DMS114 treated with DMSO at 0.1 percent for 48 hours (cell line): ENCODE measurements at regions not wholly inside any gene's neighbourhood (a gene's known extent, or its start where the extent isn't known, plus 50 kb on each side); places are given as distances from the start of the nearest gene placed in this dataset.
"Not testable (repeated sequence)": the region's sequence is repeated elsewhere in the genome, so short reads cannot be mapped to it uniquely, and the experiment has no call there.

Source experiments
- DNase-seq: peaks from one replicate; lab custom pipeline; 2025; ENCODE audit not compliant: unreplicated experiment; lab: John Stamatoyannopoulos, UW

DNA sequence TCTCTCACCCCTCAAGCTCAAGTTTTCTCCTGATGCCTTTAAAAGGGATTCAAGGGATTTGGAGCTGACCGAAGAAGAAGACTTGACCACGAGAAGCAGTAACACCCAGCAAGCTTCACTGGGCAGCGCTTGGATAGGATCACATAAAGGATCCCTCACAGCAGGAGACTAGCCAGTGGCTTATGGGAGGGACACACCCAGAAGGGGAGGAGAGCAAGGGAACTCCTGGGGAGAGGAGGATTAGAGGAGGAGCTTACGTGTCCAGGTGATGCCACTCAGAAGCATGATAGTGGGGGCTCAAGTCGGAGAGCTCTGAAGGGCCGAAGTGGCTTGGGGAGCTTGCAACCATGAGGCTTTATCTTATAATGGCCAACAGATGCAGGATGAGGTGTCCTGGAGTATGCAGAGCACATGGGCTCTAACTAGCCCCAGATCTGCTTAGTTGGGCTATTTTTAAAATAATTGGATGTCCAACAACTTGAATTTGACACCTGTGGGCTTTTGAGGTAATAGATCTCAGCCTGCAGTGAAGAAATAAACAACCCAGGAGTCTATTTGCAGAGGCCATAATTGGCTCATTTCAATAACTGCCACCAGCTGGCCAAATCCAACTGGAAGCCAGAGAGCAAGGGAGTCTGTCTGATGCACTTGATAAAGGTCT, 137.9 kb upstream of the EXOC2 start:
- no peak for DNase-seq

DNA sequence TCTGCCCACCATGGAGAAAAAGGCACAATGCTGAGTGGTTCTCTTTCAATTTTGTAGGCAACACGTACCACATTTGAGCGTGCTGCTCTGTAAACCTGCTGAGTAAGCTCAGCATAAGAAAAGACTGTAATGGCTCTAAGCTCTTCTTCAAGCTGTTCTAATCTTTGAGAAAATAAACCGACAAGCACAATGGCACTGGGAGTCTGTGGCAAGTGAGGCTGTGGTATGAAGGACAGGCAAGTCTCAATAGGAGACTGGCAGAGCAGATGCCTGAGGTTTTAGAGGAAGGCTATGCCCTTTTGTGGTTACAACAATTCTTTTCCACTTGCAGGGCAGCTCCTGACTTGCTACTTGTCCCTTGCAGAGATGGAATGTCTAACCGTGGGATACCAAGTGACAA, 136.7 kb upstream of the EXOC2 start:
- no peak for DNase-seq

DNA sequence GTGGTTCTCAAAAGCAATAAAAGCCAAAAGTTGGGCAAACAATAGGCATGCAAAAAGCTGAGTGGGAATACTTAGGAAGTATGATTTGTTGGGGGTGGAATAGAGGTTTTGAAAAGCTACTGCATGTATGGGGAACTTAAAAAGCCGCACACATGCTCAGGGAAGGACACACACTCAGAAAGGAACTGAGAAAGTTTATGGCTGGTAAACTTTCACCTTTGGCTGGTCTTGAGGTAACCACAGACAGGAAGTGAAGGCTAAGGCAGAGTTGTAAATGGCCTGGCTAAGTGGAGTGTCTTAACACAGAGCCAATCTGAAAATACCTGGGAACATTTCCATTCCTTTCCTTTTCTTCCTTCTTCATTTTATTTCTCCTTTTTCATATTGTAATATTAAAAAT, 134.5 kb upstream of the EXOC2 start:
- no peak for DNase-seq

DNA sequence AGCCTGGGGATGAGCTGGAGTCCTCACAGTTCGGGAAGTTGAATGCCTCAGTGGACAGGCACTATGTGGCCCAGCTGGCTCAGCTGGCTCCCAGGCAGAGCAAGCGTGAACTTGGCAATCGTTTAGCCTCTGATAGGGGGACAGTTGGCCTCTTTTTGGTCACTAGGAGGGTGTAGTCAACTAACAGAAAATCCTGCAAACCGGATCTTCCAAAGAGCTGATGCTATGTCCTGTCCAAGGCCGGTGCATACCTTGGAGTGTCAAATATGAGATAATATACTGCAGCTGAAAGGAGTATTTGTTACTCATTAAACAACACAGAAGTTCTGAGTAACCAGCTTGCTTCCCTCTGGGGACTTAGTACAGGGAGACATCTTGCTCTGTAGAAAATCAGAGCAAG, 126.2 kb upstream of the EXOC2 start:
- DNase-seq, result no peak

DNA sequence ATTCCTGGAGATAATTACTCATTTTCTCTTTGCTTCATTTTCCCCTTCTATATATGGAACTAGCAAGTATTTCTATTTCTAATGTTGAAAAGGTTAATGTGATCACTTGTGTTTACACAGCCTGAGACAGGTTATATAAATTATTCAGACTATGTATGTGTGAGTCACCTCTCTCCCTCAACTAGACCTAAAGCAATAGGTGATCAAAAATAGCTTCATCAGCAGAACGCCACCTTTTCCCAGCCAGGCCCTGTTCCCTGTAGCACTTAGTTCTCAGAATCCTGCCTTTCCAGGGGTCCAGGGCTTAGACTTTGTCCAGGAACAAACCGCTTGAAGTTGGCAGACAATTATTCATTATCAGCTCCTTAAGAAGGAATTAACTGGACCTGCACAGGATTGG, 125.3 kb upstream of the EXOC2 start:
- DNase-seq, result no peak

DNA sequence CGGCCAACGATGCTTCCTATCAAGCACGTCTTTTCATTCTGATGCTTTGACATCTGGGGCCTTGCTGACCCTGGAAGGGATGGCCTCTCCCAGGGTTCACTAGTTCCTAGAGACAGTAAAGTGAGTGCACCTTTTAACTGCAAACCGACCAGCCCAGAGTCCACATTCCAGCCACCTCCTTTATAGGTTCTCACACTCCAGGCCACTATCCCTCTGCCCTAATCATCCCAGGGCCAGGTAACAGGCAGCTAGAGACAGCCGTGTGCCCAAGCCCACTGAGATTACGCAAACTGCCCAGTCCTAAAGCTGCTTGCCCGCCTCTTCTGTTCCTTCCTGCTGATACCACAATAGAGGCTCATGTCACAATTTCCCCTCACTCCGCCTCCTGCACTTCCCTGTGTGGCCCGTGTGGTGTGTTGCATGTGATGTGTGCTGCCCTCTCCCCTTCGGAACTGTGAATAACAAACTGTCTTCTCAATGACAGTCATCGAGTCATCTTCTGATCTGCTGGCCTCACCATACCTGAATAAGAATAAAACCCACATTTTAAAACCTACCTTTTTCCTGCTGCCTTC, 123.7 kb upstream of the EXOC2 start:
- no peak for DNase-seq

DNA sequence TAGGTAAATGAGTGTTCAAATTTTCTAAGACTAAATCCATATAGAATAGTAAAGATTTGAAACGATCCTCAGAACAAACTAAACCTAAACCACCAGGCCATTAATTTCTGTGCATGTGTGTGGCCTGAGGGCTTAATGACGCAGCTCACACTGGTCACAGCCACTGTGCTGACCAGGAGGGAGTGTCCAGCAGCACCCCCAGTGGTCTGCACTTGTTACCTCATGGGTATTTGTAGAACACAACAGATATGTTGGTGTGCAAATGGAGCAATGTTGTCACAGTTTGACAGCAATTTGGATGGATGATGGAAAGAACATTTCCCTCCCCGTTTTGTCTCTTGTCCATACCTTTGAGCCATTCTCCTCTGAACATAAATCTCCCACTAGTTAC, 122.4 kb upstream of the EXOC2 start:
- no peak for DNase-seq

DNA sequence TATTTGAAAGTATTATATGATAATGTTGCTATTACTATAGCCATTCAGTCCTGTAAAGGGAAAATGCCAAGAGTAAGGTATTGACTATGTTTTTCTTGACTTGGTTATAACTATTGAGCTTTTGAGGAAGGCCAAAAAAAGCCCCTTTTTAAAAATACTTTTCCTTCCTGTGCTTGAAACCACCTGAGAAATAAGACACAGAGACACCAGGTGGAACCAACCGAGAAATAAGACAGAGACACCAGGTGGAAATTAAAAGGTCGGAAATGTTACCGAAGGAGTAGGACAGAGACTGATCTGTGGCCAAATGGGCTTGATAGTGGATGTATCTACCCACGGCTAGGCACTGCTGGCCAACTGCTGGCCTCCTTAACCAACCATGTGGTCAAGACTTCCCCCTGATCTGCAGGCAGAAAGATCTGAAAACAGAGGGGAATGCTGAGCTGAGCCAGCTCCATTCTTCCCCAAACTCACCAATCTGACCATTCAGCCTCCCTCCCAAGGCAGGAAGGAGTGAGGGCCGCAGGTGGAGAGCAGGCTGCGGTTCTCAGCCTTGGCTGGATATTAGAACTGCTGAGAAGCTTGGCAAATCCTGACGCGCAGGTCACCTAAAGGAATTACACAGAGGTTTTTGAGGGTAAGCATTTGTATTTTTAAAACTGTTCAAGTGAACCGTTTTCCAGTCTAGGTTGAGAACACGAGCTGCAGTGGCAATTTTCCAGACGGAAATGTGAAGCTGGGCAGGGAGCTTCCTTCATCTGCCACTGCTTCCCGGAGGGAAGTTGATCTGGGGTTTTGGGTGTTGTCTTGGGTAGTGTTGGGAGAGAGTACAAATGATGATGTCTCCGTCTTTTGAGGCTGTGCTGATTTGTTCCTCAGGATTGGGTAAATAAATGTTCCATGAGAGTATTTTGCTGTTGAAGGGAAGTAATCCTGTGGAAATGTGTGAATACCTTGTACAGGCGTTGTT, 121.7 kb upstream of the EXOC2 start:
- DNase-seq, result no peak

DNA sequence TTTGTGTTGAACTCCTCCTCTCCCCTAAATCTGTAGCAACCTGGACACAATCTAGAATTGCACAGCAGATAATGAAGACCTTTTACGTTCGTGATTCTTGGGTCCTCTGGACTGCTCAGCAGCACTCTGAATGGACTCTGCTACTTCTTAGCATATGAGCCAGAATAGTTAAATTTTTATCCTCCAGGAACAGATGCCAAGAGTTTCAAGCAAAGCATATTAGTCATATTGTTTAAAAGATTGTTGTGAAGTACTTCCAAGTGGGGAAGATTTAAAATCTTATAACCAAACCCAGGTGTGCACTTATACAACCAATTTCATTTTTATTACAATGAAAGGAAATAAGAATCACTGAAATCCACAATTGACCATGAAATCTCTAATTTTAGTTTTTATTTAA, 118.9 kb upstream of the EXOC2 start:
- no peak for DNase-seq

DNA sequence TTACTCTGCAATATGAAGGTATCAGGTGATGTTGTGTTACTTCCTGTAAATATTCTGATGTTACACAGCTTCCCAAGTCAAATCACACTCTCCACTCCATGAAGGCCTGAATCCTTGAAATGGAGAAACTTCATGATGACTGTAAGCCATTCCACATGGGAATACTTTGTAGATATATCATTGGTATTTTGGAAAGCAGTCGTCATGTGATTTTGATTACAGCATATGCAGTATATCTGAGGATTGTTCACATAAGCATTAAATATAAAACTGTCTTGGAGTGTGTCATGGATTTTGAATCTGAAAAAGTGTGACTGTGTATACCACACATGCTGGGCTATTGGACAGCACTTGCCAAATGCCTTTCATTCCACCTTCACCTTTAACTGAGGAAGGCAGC, 118.3 kb upstream of the EXOC2 start:
- no peak for DNase-seq

DNA sequence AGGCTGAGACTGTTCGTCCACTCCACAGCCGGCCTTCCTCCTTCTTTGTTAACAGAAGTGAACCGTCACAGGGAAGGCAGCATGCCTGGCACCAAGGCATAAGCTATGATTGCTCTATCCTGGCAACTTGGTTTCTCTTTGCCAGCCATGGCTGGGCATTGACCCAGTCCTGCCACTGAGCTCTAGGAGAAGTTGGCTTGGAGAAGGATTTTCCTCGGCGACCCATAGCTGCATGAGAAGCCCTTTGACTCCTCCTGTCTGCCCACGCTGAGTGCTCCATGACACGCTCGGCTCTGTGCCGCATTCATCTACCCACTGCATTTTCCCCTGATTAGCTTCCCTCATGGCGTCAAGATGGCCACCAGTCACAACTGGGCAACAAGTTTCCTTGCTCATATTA, 111.8 kb upstream of the EXOC2 start:
- DNase-seq, result no peak

DNA sequence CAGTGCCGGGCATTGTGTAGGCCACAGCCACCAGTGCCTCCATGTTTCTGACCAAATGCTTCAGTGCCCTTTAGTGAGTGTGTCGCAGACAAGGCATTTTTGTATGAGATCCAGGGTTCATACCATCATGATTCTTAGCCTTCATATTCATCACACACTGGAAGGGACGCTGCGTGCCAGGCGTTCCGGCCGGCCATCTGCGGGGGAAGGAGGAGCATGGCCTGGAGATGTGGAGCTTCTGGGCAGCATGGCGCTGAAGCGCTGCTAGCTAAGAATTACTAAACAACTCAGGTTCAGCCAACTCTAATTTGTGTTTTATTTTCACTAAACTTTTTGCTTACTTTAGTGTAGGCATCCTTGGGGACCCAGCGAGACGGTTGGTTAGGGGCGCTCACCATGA, 111.4 kb upstream of the EXOC2 start:
- no peak for DNase-seq

DNA sequence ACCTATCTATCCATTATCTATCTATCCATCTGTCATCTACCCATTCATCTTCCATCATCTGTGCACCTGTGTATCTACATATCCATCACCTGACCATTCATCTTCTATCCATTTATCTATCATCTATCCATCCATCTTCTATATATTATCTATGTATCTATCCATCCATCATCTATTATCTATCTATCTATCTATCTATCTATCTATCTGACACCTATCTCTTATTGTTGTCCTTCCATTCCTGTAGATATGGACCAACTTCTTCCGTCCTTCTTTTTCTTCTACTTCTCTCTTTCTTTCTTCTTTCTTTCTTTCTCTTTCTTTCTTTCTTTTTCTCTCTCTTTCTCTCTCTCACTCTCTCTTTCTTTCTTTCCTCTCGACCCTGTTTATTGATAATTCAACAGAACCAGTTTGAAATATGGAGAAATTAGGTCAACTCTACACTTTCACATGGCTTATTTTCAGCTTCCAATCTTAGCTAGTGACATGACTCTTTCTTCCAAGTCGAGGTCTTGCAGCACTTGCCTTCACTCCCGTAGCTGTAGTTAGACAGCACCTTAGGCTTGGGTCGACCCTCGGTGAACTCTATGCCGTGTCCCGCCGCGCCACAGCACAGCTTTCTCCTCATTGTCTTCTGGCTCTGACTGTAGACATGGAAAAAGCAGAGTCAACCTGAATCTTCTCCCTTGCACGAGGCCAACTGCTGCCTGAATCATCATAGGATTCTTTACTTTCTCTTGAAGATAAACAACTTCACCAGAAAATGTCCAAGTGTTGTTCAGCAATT, 110.4 kb upstream of the EXOC2 start:
- DNase-seq, result no peak

DNA sequence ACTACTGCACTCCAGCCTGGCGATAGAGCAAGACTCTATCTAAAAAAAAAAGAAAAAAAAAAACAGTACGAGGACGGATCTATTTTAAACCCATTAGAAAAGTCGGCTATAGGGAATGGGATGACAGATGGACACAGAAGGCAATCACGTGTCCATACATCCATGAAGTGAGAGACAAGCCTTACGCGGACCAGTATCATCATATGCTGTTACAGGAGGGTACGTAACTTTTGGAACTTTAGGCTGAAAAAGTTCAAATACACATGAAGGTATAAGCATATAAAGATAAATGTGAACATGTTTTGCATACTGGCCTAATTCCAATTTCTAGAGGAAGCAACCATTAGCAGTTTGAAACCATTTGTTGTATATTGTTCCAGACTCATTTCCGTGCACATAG, 109.8 kb upstream of the EXOC2 start:
- DNase-seq, result no peak

DNA sequence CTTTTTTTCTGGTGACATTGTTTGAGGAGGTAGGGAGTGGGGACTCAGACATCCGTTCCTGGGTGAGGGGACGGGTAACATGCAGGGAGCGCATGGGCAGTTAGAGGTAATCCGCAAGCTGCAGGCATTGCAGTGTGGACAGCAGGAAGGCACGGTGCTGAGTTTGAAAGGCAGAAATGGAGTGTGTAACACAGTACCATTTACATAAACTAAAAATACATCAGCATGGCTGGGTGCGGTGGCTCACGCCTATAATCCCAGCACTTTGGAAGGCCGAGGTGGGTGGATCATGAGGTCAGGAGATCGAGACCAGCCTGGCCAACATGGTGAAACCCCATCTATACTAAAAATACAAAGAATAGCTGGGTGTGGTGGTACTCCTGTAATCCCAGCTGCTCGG, 109.3 kb upstream of the EXOC2 start:
- DNase-seq, result not testable (repeated sequence)

DNA sequence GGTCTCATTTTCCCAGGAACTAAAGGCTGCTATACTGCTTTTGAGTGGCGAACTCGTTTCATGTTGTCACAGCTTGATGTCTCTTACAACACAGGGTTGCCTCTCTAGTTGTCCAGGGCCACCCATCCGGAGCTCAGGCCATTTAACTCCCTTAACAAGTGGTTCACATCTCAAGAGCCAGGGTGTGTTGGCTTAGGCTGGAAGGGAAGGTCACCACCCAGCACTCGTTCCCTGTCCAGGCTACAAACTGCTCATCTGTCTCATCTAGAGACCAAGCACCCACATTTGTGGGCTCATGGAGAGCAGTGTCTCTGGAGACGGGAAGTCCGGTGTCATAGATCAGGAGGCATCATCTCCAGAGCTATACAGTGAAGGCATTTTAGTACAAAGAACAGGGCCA, 106.8 kb upstream of the EXOC2 start:
- no peak for DNase-seq

DNA sequence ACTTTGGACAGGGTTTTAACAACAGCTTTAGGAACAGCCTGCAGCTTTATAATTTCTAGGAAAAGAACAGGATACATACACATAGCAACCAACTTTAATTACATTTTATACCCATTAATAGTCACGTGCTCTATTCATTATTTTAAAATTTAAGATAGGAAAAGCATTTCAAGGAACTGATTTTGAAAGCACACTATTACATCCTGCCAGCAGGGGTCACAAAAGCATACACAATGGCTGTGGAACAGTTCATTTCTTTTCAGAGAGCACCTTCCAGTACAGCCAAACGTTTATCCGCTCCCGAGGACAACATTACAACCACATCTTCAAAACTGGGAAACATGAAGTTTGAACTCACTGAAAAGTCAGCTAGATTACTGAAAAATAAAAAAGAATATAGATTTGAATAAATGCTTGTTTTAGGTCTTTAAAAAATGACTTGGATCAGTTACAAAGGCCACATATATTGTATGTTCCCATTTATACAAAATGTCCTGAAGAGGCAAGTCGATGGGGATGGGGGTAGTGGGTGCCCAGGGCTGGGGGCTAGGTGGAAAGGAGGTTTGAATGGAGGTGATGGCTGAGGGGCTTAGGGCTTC, 104.6 kb upstream of the EXOC2 start:
- DNase-seq, result peak; percentile 76

DNA sequence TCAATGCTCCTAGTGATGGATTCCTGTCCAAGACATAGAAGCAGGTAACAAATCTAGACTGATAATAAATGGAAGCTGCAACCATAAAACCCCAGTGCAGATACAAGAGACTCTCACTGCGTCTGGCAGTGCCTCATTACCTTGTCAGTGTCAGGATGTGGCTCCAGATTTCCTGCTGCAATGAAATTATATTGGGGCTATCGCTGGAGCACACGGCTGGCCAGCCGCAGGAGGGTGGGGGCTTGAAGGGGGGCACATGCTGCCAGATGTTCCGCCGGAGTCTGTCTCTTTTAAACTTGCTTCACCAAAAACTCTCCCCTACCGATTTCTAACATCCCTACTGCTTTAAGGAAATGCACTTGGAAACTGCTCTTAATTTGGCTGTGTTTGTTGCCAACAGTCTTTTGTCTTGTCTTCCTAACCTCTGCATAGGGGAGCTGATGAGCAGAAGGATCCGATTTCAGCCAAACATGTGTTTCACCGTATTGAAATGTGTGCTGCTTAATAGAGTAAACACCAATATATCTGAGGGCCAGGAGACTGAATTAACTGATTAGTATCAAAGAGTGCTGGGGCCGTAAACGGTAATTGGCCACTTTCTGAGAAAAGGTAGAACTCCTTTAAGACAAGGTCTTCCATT, 102.2 kb upstream of the EXOC2 start:
- DNase-seq, result no peak

DNA sequence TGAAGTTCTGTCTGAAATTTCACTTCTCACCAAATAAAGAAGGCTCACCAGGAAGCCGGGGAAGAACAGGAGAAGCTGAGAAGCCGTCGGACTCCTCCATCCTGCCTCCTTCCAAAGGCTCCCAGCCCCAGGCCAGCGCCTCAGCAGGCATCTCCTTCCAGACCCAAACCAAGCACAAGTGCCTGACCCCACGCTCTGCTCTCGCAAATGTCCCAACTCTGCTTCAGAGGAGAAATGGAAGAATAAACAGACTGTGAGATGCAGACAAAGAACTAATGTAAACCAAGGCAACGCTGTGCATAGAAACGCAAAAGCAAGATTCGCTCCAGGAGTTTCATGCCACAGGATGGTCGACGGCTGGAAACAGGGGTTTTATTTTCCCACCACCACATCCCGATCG, 100.3 kb upstream of the EXOC2 start:
- DNase-seq, result no peak

DNA sequence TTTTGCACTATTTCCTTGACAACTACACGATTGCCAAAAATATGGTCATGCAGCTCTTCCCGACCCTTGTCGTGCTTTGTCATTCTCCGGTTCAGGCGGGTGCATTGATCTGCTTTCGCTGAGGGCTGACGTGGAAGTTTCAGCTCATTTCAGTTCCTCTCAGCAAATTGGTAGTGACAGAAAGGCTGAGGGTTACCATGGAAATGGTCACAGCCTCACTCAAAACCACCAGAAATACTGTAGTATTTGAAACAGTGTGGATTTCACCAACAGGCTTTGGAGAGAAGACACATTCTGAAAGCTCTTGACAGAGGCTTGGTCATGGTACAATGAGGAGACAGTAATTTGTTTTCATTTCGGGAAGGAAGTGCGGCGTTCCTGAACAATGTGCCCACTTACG, 99.7 kb upstream of the EXOC2 start:
- DNase-seq, result no peak

DNA sequence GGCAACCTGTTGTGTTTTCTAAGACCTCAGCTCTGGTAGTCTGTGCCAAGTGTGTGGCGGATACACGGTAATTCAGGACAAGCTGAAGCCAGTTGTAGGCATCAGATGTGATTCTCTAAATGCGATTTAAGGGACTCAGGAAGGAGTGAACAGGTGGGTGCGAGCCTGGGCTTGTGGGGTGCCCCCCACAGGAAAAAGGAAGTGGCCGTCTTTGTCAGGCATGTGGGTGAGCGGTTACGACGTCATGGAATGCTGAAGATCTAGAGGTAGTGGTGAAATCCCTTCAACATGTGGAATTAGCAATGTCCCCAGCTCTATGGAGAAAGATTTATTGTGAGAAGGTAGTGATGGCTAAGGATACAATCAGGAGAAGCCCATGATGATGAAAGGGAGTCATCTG, 95.1 kb upstream of the EXOC2 start:
- DNase-seq, result no peak
